ENCODE measurements at regions not wholly inside any gene's neighbourhood (a gene's known extent, or its start where the extent isn't known, plus 50 kb on each side); places are given as distances from the start of the nearest gene placed in this dataset.
A peak's percentile ranks its signal among the peaks of the same experiment; 100 is the strongest.
"Not testable (repeated sequence)": the region's sequence is repeated elsewhere in the genome, so short reads cannot be mapped to it uniquely, and the experiment has no call there.

DNA sequence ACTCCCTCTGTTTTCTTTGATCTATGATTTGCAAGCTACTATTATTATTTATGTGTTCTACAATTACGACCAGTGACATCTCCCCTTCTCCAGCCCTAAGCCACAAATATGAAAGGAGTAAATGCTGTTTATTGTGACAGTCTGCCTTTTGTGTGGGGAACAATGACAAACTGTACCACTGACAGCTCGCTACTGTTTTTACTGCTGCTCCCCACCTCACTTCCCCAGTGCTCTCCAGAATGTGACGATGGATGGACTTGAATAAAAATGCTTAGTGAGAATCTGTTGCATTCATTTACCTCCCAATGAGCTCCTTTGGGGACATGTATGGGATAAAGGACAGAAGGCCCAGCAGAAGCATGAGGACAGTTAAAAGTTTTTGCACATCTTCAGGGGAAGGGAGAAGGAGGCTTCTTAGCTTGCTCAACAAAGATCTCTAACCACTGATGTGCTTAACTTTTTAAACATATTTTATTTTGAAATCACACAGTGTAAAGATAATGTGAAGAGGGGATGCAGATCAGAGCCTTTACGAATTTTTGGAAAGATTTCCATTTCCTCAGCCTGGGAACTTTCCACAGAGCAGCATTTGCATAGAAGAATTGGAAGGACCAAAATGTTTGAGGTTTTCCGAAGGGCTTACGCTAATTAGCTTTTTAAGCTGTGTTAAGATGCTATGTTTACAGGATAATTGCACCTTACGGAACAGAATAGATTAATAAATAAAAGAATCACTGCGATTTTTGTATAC is 485.1 kb upstream of the TENM3 start:
- no peak for DNase-seq

- DNase-seq: no peak
Observed at GRCh38 chr4:181760560-181760959, 482.6 kb upstream of the TENM3 start.

DNA sequence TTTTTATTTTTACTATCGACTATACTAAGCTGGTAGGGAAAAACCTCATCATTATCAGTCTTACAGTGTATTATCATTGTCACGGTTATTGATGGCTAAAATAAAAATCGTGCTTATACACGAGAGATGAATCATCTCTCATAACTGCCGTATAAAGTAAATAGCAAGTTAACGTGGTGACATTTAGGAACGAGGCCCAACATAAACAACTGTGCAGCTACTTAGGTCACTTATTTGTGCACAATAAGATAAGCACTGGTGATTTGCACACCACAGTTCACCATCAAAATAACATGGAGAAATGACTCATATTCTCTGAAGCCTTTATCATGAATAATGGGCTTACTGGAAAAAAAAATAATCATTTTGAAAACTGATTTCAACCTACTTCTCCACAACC is 482.0 kb upstream of the TENM3 start:
- no peak for DNase-seq

DNA sequence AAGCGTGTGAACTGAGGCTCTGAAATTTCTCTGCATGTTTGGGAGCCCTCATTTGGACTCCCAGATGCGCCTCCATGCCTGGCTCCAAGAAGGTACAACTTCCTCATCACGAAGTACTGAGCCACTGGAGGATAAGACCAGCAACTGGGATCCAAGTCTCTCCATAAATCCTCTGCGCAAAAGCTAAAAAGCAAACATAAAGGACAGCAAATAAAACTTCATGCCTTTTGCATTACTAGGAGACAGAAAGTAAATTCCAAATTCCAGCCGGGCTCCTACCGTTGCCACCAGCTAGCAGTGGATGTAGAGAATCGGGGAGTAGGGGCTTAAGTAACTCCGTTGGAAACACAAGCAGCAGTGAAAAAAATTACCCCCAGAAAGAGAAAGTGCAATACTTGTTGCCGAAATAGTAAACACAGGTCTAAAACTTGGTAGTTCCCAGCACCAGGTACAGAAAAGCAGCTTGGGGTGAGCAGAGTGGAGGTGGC is 477.1 kb upstream of the TENM3 start:
- DNase-seq: no peak

GRCh38 chr4:181770971-181771370 is 472.2 kb upstream of the TENM3 start:
- DNase-seq: no peak

- no peak for DNase-seq
Observed at GRCh38 chr4:181775298-181775697, 467.9 kb upstream of the TENM3 start.

- DNase-seq: no peak
Observed at GRCh38 chr4:181776264-181777054, 466.7 kb upstream of the TENM3 start.

GRCh38 chr4:181777518-181777917 is 465.7 kb upstream of the TENM3 start:
- no peak for DNase-seq

DNA sequence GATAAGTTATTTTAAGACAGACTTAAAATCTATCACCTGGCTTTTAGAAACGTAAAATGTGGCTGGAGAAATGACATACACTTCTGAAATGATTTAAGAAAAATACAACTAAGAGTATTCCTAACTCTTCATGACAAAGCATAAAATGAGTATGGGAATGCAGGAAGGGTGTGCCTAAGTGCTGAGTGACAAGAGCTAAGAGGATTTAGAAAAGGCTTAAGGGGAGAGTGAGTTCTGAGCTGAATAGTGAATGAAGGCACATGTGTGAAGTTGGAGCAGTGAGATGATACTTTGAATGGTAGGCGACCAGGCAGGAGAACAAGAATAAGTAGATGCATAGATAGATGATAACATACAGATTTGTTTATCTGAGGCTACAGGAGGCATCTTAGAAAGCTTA is 458.3 kb upstream of the TENM3 start:
- DNase-seq: no peak

DNA sequence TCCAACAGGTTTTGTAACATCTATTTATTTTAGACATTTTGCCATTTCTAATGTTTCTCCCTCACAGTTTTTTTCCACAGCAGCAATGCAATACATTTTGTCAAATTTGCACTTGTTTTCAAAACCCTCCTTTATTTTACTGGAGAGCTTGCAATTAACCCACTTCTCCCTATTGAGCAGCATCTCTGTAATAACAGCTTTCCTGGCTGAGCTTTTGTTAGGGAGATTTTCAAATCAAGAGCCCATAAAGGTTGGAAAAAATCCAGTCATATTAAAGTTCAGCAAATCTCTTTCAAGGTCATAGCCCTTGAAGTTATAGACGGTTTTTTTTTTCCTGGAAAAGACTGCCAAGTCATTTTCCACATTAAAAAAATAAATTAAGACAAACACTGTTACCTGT is 450.6 kb upstream of the TENM3 start:
- DNase-seq: no peak

DNA sequence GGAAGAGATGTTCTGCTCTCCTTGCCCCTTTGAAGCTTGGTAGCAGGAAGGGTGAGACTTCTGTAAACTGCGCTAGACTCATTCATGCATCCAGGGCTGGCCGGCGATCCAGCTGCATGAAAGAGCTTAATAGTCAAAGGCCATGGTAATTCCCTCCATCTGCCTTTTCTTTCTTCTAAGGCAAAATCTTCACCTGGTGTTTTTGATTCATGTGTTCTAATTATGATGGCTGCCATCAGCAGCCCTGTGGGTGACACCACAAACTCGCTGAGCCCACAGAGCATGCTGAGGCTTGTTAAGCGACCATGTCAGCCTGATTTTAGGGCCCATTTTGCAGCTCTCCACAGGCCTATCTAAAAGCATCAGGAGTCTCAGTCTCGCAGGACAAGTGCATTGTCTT is 450.1 kb upstream of the TENM3 start:
- peak; percentile 42 for DNase-seq

GRCh38 chr4:181796502-181796901 is 446.7 kb upstream of the TENM3 start:
- DNase-seq: no peak

DNA sequence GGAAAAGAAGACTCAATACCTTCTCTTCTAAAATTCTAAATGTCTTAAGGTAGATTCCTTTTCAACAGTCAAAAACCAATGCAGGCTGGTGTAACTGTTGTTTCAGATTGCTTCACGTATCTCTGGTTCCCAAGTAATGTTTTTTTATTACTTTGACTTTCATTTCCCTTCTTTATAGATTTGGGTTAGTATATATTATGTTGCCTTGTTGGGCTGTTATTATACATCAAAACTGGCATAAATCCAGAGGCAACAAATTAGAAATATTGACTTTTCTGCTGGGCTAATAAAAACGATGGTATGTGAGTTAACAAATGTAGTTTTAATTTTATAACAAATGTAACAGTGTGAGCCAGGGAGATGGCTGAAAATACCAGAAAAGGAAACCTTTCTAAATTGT is 444.7 kb upstream of the TENM3 start:
- no peak for DNase-seq

DNA sequence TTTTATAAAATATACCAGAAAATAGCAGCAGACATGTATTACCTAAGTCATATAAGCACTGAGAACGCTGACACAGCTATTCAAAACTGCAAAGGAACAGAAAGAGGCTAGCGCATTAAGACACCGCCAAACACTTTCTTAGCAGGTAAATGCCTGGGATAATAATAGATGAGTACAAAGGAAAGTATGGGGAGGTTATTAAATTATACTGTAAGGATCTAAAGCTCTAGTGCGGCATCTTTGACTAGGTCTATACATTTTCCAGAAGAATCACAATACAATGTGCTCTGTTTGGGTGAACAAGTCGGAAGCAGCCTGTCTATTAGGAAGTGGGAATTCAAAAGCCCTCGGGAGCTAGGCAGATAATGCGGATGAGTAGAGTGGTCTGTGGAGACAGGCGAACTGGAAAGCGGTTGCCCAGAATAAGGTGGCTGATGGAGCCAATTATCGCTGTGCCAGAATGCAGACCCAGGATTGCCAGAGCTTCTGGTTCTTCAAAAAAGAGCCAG is 443.6 kb upstream of the TENM3 start:
- no peak for DNase-seq

DNA sequence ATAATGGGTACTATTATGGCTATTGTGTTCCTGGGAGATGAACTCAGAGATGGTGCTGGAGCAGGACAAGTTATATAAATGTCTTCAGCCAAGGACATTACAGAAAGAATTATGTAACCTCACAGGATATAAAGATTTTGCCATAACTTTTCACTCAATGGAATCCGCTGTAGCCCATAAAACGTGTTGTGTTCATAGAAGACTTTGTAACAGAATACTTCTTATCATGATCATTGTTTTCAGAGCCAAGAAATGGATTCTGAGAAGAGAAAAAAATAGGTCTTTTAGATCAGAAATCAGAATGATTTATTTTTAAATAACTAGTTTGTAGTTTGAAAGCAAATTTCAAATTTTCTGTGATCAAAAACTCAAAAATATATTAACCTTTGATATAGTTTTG is 441.0 kb upstream of the TENM3 start:
- DNase-seq: no peak

- DNase-seq: no peak
Observed at GRCh38 chr4:181807771-181808170, 435.4 kb upstream of the TENM3 start.

GRCh38 chr4:181810711-181811110 is 432.5 kb upstream of the TENM3 start:
- DNase-seq: no peak

GRCh38 chr4:181811550-181811949 is 431.7 kb upstream of the TENM3 start:
- DNase-seq: not testable (repeated sequence)

GRCh38 chr4:181819946-181820345 is 423.3 kb upstream of the TENM3 start:
- DNase-seq: no peak

DNA sequence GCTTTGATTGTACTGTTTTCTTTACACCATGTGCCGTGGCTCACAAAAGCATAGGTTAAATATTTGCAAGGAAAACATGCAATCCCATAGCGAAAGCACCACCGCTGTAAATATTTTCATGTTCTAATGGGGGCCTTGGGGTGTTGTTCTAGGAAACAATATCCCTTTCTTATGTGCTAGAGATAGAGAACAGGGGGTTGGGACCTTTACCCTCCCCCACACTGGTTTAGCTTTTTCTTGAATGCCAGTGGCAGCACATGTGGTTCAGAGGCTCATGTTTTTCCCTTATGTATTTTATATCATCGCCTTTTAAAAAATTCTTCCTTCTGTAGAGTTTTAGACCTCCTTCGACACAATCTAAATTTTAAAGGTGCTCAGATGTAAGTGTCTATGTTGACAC is 422.6 kb upstream of the TENM3 start:
- DNase-seq: no peak

DNA sequence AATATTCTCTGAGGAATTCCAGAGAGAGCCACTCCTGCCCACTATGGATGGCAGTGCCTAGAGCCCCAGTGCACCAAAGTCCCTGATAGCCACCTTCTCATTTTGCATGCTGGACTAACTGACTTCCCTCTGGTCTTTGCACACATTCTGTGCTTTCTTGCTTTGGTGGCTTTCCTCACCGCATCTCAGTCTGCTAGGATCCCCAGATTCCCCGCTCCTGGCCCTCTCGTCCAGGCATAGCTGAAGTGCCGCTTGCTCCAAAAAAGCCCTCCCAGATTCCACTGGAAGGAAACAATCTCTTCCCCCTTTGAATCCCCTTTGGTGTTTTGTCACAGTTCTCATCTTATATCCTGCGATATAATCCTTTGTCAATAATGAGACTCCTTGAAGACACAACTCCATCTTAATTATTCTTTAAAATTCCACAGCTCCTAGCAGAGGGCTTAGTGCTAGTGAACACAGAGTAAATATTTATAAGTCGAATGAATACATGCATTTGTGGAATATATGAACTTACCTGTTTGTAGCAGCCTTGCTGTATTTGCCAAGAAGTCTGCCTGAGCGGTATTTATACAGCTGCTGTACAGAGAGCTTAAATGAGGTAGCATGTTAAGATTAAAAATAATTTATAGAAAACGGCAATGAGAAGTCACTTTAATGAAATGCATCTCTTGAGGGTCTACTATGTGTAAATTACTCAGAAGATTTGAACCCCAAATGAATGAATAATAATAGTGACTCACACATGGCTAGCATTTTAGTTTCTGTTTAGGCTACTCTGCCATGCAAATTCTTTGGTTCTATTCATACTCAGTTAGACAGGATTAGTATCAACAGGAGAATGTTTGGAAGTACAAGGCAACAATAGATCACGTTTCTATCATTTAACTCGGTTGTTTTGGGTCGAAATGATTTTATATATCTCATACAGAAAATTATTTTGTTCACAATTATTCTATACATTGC is 421.9 kb upstream of the TENM3 start:
- no peak for DNase-seq

- DNase-seq: no peak
Observed at GRCh38 chr4:181822005-181822375, 421.2 kb upstream of the TENM3 start.

DNA sequence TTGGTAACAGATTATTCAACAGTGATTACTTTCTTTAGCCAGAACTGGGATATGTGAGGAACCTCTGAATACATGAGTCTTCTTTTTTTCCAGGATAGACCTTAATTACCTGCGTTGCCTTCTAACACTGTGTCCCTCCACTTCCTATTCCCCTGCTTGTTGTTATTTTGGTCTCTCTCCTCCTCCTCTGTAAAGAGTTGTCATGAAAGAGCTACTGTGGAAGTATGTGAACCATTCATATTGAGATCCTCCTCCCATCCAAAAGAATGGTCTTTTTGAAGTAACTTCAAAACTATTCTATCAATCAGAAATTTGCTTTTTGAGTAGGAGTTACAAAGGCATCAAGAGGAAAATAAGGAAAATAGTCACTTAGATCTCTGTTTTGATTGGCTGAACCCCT is 420.0 kb upstream of the TENM3 start:
- DNase-seq: no peak
